Neural progenitor cell (in vitro differentiated cells): ENCODE measurements at regions not wholly inside any gene's neighbourhood (a gene's known extent, or its start where the extent isn't known, plus 50 kb on each side); places are given as distances from the start of the nearest gene placed in this dataset.

ENCODE experiments used
- DNase-seq: peaks from one replicate; pipeline ENCODE4 v3.0.0-alpha.2; 2016; ENCODE audit warnings: low spot score
- H2AFZ ChIP-seq: fragments of 200-600 bp; sonication (generic); replicated peaks from 2 replicates; pipeline ENCODE4 v1.6.1; 2016; ENCODE audit warnings: antibody characterized with exemption
- H3F3A ChIP-seq: fragments of 200-600 bp; sonication (generic); 2 replicates; pipeline ENCODE4 v1.6.1; 2016; ENCODE audit warnings: antibody characterized with exemption, low read depth
- H3K27ac ChIP-seq: fragments of 200-600 bp; sonication (generic); 2 replicates; pipeline ENCODE4 v1.5.1; 2016; ENCODE audit warnings: mild to moderate bottlenecking
- H3K27me3 ChIP-seq: fragments of 200-600 bp; sonication (generic); 2 replicates; pipeline ENCODE4 v1.6.1; 2016; ENCODE audit warnings: mild to moderate bottlenecking, moderate library complexity
- H3K36me3 ChIP-seq: fragments of 200-600 bp; sonication (generic); 2 replicates; pipeline ENCODE4 v1.5.1; 2016
- H3K4me1 ChIP-seq: fragments of 200-600 bp; sonication (generic); 2 replicates; pipeline ENCODE4 v1.6.1; 2016; ENCODE audit warnings: mixed run types
- H3K4me2 ChIP-seq: fragments of 200-600 bp; sonication (generic); 2 replicates; pipeline ENCODE4 v1.6.1; 2016
- H3K4me3 ChIP-seq: fragments of 200-600 bp; sonication (generic); 2 replicates; pipeline ENCODE4 v1.5.1; 2016
- H3K79me2 ChIP-seq: fragments of 200-600 bp; sonication (generic); 2 replicates; pipeline ENCODE4 v1.6.1; 2016; ENCODE audit warnings: low read depth
- H3K9ac ChIP-seq: fragments of 200-600 bp; sonication (generic); 2 replicates; pipeline ENCODE4 v1.6.1; 2016
- H3K9me3 ChIP-seq: fragments of 200-600 bp; sonication (generic); 2 replicates; pipeline ENCODE4 v1.5.1; 2016; ENCODE audit warnings: low read depth
- H4K20me1 ChIP-seq: fragments of 200-600 bp; sonication (generic); 2 replicates; pipeline ENCODE4 v1.6.1; 2016; ENCODE audit warnings: low read depth
- H3K27ac Mint-ChIP-seq: 3 replicates; pipeline ENCODE4 v1.8.0; 2021; ENCODE audit warnings: mixed read lengths
- H3K27me3 Mint-ChIP-seq: 2 replicates; pipeline ENCODE4 v1.8.0; 2022; ENCODE audit warnings: low read depth, mild to moderate bottlenecking, inconsistent platforms, moderate library complexity, mixed read lengths; ENCODE audit not compliant: insufficient read depth
- H3K36me3 Mint-ChIP-seq: 3 replicates; pipeline ENCODE4 v1.8.0; 2021; ENCODE audit warnings: mixed read lengths
- H3K4me1 Mint-ChIP-seq: 3 replicates; pipeline ENCODE4 v1.8.0; 2021; ENCODE audit warnings: mixed read lengths
- H3K4me3 Mint-ChIP-seq: 3 replicates; pipeline ENCODE4 v1.8.0; 2021; ENCODE audit warnings: mild to moderate bottlenecking, moderate library complexity, mixed read lengths
- H3K9me3 Mint-ChIP-seq: 3 replicates; pipeline ENCODE4 v1.8.0; 2020; ENCODE audit warnings: mixed read lengths
- EZH2 ChIP-seq: fragments of 200-600 bp; sonication (generic); IDR thresholded peaks from 2 replicates; pipeline ENCODE4 v1.6.1; 2017; ENCODE audit warnings: antibody characterized with exemption, mild to moderate bottlenecking, moderate library complexity
- EZH2phosphoT487 ChIP-seq: fragments of 200-600 bp; sonication (generic); IDR thresholded peaks from 2 replicates; pipeline ENCODE4 v1.6.1; 2017; ENCODE audit warnings: antibody characterized with exemption
- TF ChIP-seq, protein P1 (sequence below): fragments of 200-600 bp; sonication (generic); IDR thresholded peaks from 2 replicates; pipeline ENCODE4 v1.5.1; 2017; ENCODE audit warnings: antibody characterized with exemption, mild to moderate bottlenecking

DNA sequence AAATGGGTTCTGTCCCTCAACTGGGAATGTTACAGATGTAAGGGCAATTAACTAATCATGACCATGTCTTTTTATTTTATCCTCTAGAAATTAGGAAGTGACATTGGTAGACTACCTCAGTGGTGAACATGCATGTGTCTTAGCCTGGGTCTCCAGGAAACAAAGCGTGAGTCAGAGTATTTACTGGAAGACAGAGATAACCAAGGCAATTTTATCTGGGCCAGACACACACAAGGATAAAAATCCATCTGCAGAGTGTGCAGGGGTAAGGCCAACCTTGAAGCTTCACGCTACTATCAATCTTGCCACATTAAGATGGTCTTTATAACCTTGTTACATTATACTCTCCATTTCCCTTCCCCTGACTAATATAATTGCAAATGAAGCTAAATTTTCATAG, 487.5 kb downstream of the SUCLG1 start:
- Histone ChIP-seq H4K20me1 (no peaks in the 10 kb centered on the region), H3K4me2 (no peak overlapping the region), H3K27ac (no peak overlapping the region), H2AFZ (no peak overlapping the region), H3F3A (no peaks in the 10 kb centered on the region), H3K36me3 (no peaks in the 10 kb centered on the region), H3K4me3 (no peak overlapping the region), H3K27me3 (no peaks in the 10 kb centered on the region), H3K9me3 (no peaks in the 10 kb centered on the region), H3K79me2 (no peaks in the 10 kb centered on the region), H3K9ac (no peak overlapping the region), H3K4me1 (no peaks in the 10 kb centered on the region)
- Mint-ChIP-seq H3K4me3 (no peak overlapping the region), H3K4me1 (no peaks in the 10 kb centered on the region), H3K36me3 (no peaks in the 10 kb centered on the region), H3K9me3 (peaks cover 3% of the 10 kb centered on the region), H3K27me3 (no peaks in the 10 kb centered on the region), H3K27ac (no peak overlapping the region)
- DNase-seq = no peak
- TF ChIP-seq, protein P1, sequence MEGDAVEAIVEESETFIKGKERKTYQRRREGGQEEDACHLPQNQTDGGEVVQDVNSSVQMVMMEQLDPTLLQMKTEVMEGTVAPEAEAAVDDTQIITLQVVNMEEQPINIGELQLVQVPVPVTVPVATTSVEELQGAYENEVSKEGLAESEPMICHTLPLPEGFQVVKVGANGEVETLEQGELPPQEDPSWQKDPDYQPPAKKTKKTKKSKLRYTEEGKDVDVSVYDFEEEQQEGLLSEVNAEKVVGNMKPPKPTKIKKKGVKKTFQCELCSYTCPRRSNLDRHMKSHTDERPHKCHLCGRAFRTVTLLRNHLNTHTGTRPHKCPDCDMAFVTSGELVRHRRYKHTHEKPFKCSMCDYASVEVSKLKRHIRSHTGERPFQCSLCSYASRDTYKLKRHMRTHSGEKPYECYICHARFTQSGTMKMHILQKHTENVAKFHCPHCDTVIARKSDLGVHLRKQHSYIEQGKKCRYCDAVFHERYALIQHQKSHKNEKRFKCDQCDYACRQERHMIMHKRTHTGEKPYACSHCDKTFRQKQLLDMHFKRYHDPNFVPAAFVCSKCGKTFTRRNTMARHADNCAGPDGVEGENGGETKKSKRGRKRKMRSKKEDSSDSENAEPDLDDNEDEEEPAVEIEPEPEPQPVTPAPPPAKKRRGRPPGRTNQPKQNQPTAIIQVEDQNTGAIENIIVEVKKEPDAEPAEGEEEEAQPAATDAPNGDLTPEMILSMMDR = no peak
- no peak for TF ChIP-seq EZH2
- no peak for TF ChIP-seq EZH2phosphoT487

DNA sequence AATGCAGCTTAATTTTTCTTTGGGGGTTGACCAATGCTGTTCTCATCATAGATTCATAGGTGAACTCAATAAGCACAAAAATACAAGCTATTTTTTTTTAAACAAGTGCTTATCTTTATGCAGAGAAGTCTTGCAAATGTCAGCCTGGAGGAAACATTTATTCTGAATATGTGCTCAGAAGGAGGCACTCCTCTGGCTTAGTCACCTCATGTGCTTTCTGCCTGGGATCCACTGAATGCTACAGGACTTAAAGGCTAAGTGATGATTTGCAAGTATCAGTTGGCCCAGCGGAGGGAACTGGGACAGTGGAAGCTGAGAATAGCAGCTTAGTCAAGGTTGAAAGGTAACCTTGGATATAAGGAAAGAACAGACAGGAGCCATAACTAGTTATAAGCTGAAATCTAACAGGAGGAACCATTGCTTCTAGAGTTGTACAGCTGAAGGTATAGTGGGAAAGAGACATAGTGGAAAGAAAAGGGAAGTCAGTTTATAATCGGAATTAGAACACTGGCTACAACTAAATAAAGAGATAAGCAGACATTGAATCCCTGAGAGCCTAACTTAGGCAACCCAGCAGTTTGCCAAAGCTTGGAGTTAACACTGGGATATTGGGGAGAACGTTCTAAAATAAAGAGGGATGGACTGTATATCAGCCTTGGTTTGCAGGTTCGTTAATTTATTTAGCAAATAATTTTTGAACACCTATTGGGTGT, 488.7 kb downstream of the SUCLG1 start:
- Histone ChIP-seq H3K4me3 (no peak overlapping the region), H3F3A (no peaks in the 10 kb centered on the region), H2AFZ (no peak overlapping the region), H3K9me3 (no peaks in the 10 kb centered on the region), H3K4me2 (no peak overlapping the region), H3K36me3 (no peaks in the 10 kb centered on the region), H3K27ac (no peak overlapping the region), H3K79me2 (no peaks in the 10 kb centered on the region), H3K4me1 (no peaks in the 10 kb centered on the region), H3K27me3 (no peaks in the 10 kb centered on the region), H4K20me1 (no peaks in the 10 kb centered on the region), H3K9ac (no peak overlapping the region)
- H3K27me3 Mint-ChIP-seq = no peaks in the 10 kb centered on the region
- no peaks in the 10 kb centered on the region for H3K9me3 Mint-ChIP-seq
- no peak overlapping the region for H3K4me3 Mint-ChIP-seq
- TF ChIP-seq EZH2 = no peak
- no peak for TF ChIP-seq EZH2phosphoT487
- TF ChIP-seq, protein P1 = no peak
- no peaks in the 10 kb centered on the region for H3K36me3 Mint-ChIP-seq
- H3K27ac Mint-ChIP-seq = no peak overlapping the region
- DNase-seq = no peak
- H3K4me1 Mint-ChIP-seq = no peaks in the 10 kb centered on the region

DNA sequence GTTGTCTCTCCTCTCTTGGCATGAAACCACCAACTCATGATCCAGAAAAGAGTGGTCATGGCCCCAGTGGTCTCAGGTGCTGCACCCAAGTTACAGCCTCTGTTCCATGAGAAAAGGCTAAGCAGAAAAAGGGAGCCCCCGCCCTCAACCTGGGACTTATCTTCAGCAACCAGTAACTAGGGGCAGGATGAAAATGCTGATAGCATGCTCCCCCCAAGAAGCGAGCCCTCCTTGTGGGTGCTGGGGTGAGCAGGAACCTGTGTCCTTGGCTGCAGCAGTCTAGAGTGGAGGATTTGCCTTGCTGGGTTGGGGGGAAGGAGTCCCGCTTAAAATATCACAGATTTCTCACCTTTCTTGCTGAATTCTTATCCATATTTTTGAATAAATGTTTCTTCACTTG, 490.0 kb downstream of the SUCLG1 start:
- Histone ChIP-seq H3F3A (no peaks in the 10 kb centered on the region), H3K9me3 (no peaks in the 10 kb centered on the region), H3K9ac (no peak overlapping the region), H3K79me2 (no peaks in the 10 kb centered on the region), H3K27me3 (no peaks in the 10 kb centered on the region), H3K27ac (no peak overlapping the region), H3K4me2 (no peak overlapping the region), H2AFZ (no peak overlapping the region), H3K4me3 (no peak overlapping the region), H3K36me3 (no peaks in the 10 kb centered on the region), H4K20me1 (no peaks in the 10 kb centered on the region), H3K4me1 (no peaks in the 10 kb centered on the region)
- Mint-ChIP-seq H3K27me3 (no peaks in the 10 kb centered on the region), H3K4me3 (no peak overlapping the region), H3K4me1 (no peaks in the 10 kb centered on the region), H3K9me3 (no peaks in the 10 kb centered on the region), H3K36me3 (no peaks in the 10 kb centered on the region), H3K27ac (no peak overlapping the region)
- TF ChIP-seq, protein P1 = no peak
- TF ChIP-seq EZH2 (no peak), EZH2phosphoT487 (no peak)
- DNase-seq = no peak
